CD4-positive, alpha-beta memory T cell (primary cell): ENCODE measurements at regions not wholly inside any gene's neighbourhood (a gene's known extent, or its start where the extent isn't known, plus 50 kb on each side); places are given as distances from the start of the nearest gene placed in this dataset.
"Not testable (repeated sequence)": the region's sequence is repeated elsewhere in the genome, so short reads cannot be mapped to it uniquely, and the experiment has no call there.

ENCODE experiments used
- CTCF ChIA-PET: fragments of 350-600 bp; sonication (Branson Sonifier 250); formaldehyde crosslinking; loops from one replicate; lab custom pipeline; 2021; ENCODE audit warnings: inconsistent platforms; ENCODE audit not compliant: partially characterized antibody; lab: Charles Lee
- POLR2A ChIA-PET: fragments of 350-600 bp; sonication (Branson Sonifier 250); formaldehyde crosslinking; loops from one replicate; lab custom pipeline; 2021; ENCODE audit not compliant: partially characterized antibody; lab: Charles Lee
- DNase-seq, 5 donors: peaks; one replicate each; pipeline versions ENCODE4 v3.0.0 to v3.0.0-alpha.2; 2020 to 2022; ENCODE audit warnings: mixed read lengths in 1 of 5
- H3K27ac ChIP-seq: one replicate; pipeline ENCODE4 v1.7.0; 2013; ENCODE audit warnings: low read depth, low read length
- H3K27me3 ChIP-seq: 2 replicates; pipeline ENCODE4 v1.7.0; 2013; ENCODE audit warnings: mild to moderate bottlenecking, low read length, moderate library complexity; ENCODE audit not compliant: insufficient read depth
- H3K36me3 ChIP-seq: 2 replicates; pipeline ENCODE4 v1.7.0; 2013; ENCODE audit warnings: mild to moderate bottlenecking, low read length, moderate library complexity; ENCODE audit not compliant: insufficient read depth
- H3K4me1 ChIP-seq: 2 replicates; pipeline ENCODE4 v1.7.0; 2013; ENCODE audit warnings: mild to moderate bottlenecking, low read length, moderate library complexity; ENCODE audit not compliant: insufficient read depth
- H3K4me3 ChIP-seq, 2 donors: one replicate each; pipeline ENCODE4 v1.7.0; 2013; ENCODE audit warnings: low read length in 2 of 2, mild to moderate bottlenecking in 1 of 2
- H3K9me3 ChIP-seq, 2 donors: one replicate each; pipeline ENCODE4 v1.7.0; 2013; ENCODE audit warnings: low read length in 2 of 2, control low read depth in 1 of 2; ENCODE audit not compliant: control insufficient read depth in 1 of 2
- H3K27ac Mint-ChIP-seq, 7 donors: one replicate each; pipeline ENCODE4 v1.8.0; 2020 to 2021; ENCODE audit warnings: mixed read lengths in 7 of 7, mild to moderate bottlenecking in 6 of 7, inconsistent platforms in 3 of 7, moderate library complexity in 3 of 7
- H3K27me3 Mint-ChIP-seq, 2 donors: one replicate each; pipeline ENCODE4 v1.8.0; 2020 to 2021; ENCODE audit warnings: mixed read lengths in 2 of 2
- H3K36me3 Mint-ChIP-seq, 2 donors: one replicate each; pipeline ENCODE4 v1.8.0; 2020 to 2021; ENCODE audit warnings: mixed read lengths in 2 of 2, inconsistent platforms in 1 of 2, mild to moderate bottlenecking in 1 of 2
- H3K4me1 Mint-ChIP-seq, 4 donors: one replicate each; pipeline ENCODE4 v1.8.0; 2020 to 2021; ENCODE audit warnings: mixed read lengths in 4 of 4, mild to moderate bottlenecking in 1 of 4
- H3K4me3 Mint-ChIP-seq, 8 donors: one replicate each; pipeline ENCODE4 v1.8.0; 2020 to 2021; ENCODE audit warnings: mixed read lengths in 8 of 8, mild to moderate bottlenecking in 7 of 8, moderate library complexity in 6 of 8, inconsistent platforms in 3 of 8
- H3K9me3 Mint-ChIP-seq, 8 donors: one replicate each; pipeline ENCODE4 v1.8.0; 2020 to 2021; ENCODE audit warnings: mixed read lengths in 8 of 8, mild to moderate bottlenecking in 5 of 8, inconsistent platforms in 3 of 8, moderate library complexity in 1 of 8
- intact Hi-C: fragments of 100-400 bp; cut with micrococcal nuclease; formaldehyde crosslinking; loops from one replicate; pipeline ENCODE4 v1.15.1; 2023

DNA sequence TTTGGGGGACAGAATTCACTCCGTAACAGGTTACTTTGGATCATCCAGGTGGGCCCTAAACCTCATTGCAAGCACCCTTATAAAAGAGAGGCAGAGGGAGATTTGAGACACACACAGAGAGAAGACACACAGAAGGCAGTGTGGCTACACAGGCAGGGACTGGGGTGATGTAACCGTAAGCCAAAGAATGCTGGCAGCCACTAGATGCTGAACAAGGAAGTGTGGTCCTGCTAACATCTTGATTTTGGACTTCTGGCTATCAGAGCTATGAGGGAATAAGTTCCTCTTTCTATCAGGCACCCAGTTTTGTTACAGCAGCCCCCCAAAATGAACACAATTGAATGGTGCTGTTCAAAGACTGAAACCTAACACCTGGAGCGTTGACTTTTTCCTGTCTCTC, 191.3 kb upstream of the MYLIP start:
- no peak overlapping the region for H3K4me3 Mint-ChIP-seq
- intact Hi-C loops: no loop called here
- H3K27me3 Mint-ChIP-seq: peaks cover 0 to 6% of the 10 kb centered on the region in 2 donors
- no peak overlapping the region for H3K4me3 ChIP-seq
- H3K27ac Mint-ChIP-seq: no peak overlapping the region
- H3K36me3 ChIP-seq: no peaks in the 10 kb centered on the region
- H3K36me3 Mint-ChIP-seq: no peaks in the 10 kb centered on the region
- peaks cover 0 to 6% (median 3%) of the 10 kb centered on the region in 8 donors for H3K9me3 Mint-ChIP-seq
- ChIA-PET CTCF (no interaction called here), POLR2A (no interaction called here)
- no peak for DNase-seq
- no peaks in the 10 kb centered on the region for H3K4me1 Mint-ChIP-seq
- no peak overlapping the region for H3K27ac ChIP-seq
- no peaks in the 10 kb centered on the region for H3K9me3 ChIP-seq
- H3K4me1 ChIP-seq: no peaks in the 10 kb centered on the region
- H3K27me3 ChIP-seq: no peaks in the 10 kb centered on the region

DNA sequence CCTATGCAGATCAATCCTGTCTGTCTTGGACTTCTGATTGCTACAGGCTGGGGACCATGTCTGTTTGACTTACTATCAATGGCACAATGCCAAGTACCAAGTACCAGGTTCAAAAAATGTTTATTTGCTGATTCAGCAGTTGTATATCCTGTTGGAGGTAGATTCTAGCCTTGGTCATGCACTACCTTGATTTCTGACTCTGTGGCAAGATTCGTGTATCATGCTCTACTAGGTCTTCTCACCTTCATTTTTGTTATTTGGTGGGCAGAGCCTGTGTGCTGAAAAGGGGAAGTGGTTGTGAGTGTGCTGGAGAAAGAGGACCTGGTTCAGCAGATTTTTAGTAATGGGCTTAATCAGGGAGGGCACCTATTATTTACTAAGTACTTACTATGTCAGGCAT, 192.4 kb upstream of the MYLIP start:
- POLR2A ChIA-PET: no interaction called here
- Mint-ChIP-seq H3K27ac (no peak overlapping the region), H3K27me3 (peaks cover 0 to 6% of the 10 kb centered on the region in 2 donors), H3K9me3 (peaks cover 0 to 16% (median 7%) of the 10 kb centered on the region in 8 donors), H3K4me1 (no peaks in the 10 kb centered on the region), H3K36me3 (peaks cover 0 to under 1% of the 10 kb centered on the region in 2 donors), H3K4me3 (no peak overlapping the region)
- DNase-seq: no peak
- intact Hi-C loops: no loop called here
- CTCF ChIA-PET: no interaction called here
- no peaks in the 10 kb centered on the region for H3K9me3 ChIP-seq
- H3K36me3 ChIP-seq: no peaks in the 10 kb centered on the region
- H3K4me1 ChIP-seq: no peaks in the 10 kb centered on the region
- no peak overlapping the region for H3K27ac ChIP-seq
- no peak overlapping the region for H3K4me3 ChIP-seq
- no peaks in the 10 kb centered on the region for H3K27me3 ChIP-seq

DNA sequence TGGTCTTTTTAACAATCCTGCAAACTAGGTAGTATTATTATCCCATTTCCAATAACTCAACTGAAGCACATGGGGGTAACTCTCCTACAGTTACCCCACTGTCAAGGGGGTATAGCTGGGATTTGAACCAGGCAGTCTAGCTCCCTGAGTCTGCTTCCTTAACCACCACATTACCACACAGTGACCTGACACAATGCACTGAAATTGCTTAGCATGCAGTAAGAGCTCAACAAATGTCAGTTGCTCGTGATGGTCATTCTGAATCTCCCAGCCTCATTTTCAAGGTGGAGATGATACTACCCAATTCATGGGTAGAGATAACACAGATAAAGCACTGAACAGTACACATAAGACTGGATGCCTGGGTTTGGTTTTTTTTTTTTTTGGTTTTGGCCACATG, 193.2 kb upstream of the MYLIP start:
- ChIA-PET POLR2A (no interaction called here), CTCF (no interaction called here)
- Histone ChIP-seq H3K27me3 (no peaks in the 10 kb centered on the region), H3K9me3 (no peaks in the 10 kb centered on the region), H3K4me1 (no peaks in the 10 kb centered on the region), H3K36me3 (no peaks in the 10 kb centered on the region), H3K4me3 (no peak overlapping the region), H3K27ac (no peak overlapping the region)
- no peak overlapping the region for H3K27ac Mint-ChIP-seq
- intact Hi-C loops: no loop called here
- peaks cover 5 to 6% of the 10 kb centered on the region in 2 donors for H3K36me3 Mint-ChIP-seq
- no peak for DNase-seq
- peaks cover 0 to 6% of the 10 kb centered on the region in 2 donors for H3K27me3 Mint-ChIP-seq
- H3K9me3 Mint-ChIP-seq: peaks cover 4 to 24% (median 16%) of the 10 kb centered on the region in 8 donors
- no peak overlapping the region for H3K4me3 Mint-ChIP-seq
- no peaks in the 10 kb centered on the region for H3K4me1 Mint-ChIP-seq

DNA sequence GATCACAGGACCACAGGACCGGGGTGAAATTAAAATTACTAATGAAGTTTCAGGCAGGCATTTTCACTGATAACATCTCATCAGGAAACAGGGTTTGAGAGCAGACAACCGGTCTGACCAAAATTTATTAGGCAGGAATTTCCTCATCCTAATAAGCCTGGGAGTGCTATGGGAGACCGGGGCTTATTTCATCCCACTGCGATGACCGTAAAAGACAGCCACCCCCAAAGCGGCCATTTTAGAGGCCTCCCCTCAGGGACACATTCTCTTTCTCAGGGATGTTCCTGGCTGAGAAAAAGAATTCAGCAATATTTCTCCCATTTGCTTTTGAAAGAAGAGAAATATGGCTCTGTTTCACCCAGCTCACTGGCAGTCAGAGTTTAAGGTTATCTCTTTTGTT, 197.2 kb upstream of the MYLIP start:
- not testable (repeated sequence) for DNase-seq

DNA sequence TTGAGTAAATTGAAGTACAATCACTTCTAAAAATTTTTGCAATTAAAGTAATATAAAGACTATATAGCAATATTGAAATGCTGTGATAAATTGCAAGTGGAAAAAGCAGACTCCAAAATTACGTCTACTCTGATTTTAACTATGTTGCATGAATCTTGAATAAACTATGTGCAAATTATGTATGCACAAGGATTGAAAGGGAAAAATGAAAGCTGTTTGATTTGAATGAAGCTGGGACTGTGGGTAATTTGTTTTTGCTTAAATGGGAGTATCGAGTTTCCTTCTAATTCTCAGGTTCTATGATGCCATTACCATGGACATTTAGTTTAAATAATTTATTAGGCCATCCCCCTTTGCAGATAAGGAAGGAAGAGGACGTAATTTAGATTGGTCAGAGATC, 198.7 kb upstream of the MYLIP start:
- Mint-ChIP-seq H3K4me1 (no peaks in the 10 kb centered on the region), H3K27ac (no peak overlapping the region), H3K4me3 (no peak overlapping the region), H3K9me3 (peaks cover 8 to 43% (median 26%) of the 10 kb centered on the region in 8 donors), H3K36me3 (peaks cover 8 to 11% of the 10 kb centered on the region in 2 donors), H3K27me3 (peaks cover 0 to 11% of the 10 kb centered on the region in 2 donors)
- CTCF ChIA-PET: no interaction called here
- Histone ChIP-seq H3K4me1 (no peaks in the 10 kb centered on the region), H3K27ac (no peak overlapping the region), H3K27me3 (no peaks in the 10 kb centered on the region), H3K36me3 (no peaks in the 10 kb centered on the region), H3K4me3 (no peak overlapping the region), H3K9me3 (no peaks in the 10 kb centered on the region)
- POLR2A ChIA-PET: no interaction called here
- DNase-seq: no peak
- intact Hi-C loops: no loop called here

More for the DNA sequence above, 197.2 kb upstream of the MYLIP start:
- H3K36me3 ChIP-seq, H3K4me3 ChIP-seq, CTCF ChIA-PET, H3K9me3 ChIP-seq, H3K27me3 ChIP-seq, intact Hi-C loops, H3K27ac Mint-ChIP-seq, H3K27ac ChIP-seq, H3K4me3 Mint-ChIP-seq, H3K4me1 ChIP-seq, POLR2A ChIA-PET, H3K4me1 Mint-ChIP-seq: not testable (repeated sequence)
- H3K9me3 Mint-ChIP-seq: peaks cover 8 to 43% (median 26%) of the 10 kb centered on the region in 8 donors
- peaks cover 8 to 11% of the 10 kb centered on the region in 2 donors for H3K36me3 Mint-ChIP-seq
- H3K27me3 Mint-ChIP-seq: peaks cover 0 to 10% of the 10 kb centered on the region in 2 donors

DNA sequence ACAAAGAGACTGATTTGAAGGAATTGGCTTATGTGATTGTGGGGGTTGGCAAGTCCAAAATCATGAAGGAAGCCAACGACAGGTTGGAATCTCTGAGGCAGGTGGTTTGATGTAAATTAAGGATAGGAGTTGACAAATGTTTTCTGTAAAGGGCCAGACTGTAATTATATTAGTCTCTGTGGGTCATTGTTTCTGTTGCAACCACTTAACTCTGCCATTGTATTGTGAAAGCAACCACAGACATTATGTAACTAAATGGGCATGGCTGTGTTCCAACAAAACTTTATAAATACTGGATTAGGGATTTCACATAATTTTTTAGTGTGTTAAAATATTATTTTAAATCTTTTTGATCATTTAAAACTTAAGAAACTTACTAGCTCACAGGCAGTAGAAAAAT, 199.2 kb upstream of the MYLIP start:
- Histone ChIP-seq H3K27ac (no peak overlapping the region), H3K4me1 (no peaks in the 10 kb centered on the region), H3K27me3 (no peaks in the 10 kb centered on the region), H3K4me3 (no peak overlapping the region), H3K9me3 (no peaks in the 10 kb centered on the region), H3K36me3 (no peaks in the 10 kb centered on the region)
- intact Hi-C loops: no loop called here
- ChIA-PET CTCF (no interaction called here), POLR2A (no interaction called here)
- Mint-ChIP-seq H3K4me3 (no peak overlapping the region), H3K27ac (no peak overlapping the region), H3K4me1 (no peaks in the 10 kb centered on the region), H3K9me3 (peaks cover 8 to 43% (median 26%) of the 10 kb centered on the region in 8 donors), H3K27me3 (peaks cover 0 to 11% of the 10 kb centered on the region in 2 donors), H3K36me3 (peaks cover 8 to 11% of the 10 kb centered on the region in 2 donors)
- no peak for DNase-seq

DNA sequence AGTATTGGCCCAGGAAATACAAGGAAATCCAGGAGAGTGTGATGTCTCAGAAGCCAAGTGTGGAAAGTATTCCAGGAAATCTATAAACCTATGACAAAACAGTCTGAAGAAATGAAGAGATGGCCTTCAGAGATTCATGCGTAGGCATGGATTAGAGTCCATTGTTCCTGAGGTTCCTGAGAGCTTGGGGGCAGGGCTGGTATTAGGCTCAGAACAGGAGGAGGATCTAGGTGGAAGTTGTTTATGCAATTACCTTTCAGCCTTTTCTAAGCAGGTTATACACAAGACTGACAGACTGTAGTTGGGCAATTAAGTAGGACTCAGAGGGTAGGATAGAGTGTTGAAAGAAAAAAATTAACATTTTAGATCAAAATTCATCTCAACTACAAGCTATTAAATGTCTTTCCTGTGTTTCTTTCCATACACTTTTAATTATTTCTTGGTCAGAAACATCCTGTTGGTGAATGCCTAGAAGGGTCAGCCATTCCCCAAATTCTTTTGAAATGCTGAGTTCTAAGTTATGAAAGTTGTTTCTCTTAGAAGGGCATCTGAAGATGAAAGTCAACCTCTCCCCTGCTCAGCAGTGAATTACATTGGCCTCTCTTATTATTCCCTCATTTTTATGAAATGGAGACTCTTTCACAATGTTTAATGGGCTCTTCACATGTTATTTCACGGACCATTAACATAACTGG, 201.2 kb upstream of the MYLIP start:
- no peak overlapping the region for H3K4me3 ChIP-seq
- no peaks in the 10 kb centered on the region for H3K27me3 ChIP-seq
- intact Hi-C loops: no loop called here

More for the DNA sequence above, 201.2 kb upstream of the MYLIP start:
- ChIA-PET CTCF (no interaction called here), POLR2A (no interaction called here)
- H3K36me3 ChIP-seq: no peaks in the 10 kb centered on the region
- H3K27ac ChIP-seq: no peak overlapping the region
- H3K9me3 Mint-ChIP-seq: peaks cover 8 to 38% (median 26%) of the 10 kb centered on the region in 8 donors
- no peak for DNase-seq
- no peaks in the 10 kb centered on the region for H3K9me3 ChIP-seq
- H3K27me3 Mint-ChIP-seq: peaks cover 0 to 10% of the 10 kb centered on the region in 2 donors
- no peak overlapping the region for H3K27ac Mint-ChIP-seq
- no peaks in the 10 kb centered on the region for H3K4me1 ChIP-seq
- no peak overlapping the region for H3K4me3 Mint-ChIP-seq
- peaks cover 8 to 11% of the 10 kb centered on the region in 2 donors for H3K36me3 Mint-ChIP-seq
- H3K4me1 Mint-ChIP-seq: no peaks in the 10 kb centered on the region
